ENCODE measurements at regions not wholly inside any gene's neighbourhood (a gene's known extent, or its start where the extent isn't known, plus 50 kb on each side); places are given as distances from the start of the nearest gene placed in this dataset.

DNA sequence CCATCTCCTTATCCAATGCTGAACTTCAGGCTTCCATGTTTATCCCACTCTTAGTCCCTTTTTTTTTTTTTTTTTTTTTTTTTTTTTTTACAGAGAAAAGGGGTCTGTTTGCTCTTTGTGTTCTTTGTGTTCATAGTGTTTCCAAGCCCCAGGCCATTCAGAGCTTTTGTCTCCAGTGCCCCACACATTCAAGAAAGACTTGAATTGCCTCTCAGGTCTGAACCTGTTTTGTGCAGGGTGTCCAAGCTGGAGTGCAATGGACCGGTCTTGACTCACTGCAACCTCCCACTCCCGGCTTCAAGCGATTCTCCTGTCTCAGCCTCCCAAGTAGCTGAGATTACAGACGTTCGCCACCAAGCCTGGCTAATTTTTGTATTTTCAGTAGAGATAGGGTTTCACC, 191.2 kb downstream of the PALM2AKAP2 start:
- TF ChIP-seq, protein P1, sequence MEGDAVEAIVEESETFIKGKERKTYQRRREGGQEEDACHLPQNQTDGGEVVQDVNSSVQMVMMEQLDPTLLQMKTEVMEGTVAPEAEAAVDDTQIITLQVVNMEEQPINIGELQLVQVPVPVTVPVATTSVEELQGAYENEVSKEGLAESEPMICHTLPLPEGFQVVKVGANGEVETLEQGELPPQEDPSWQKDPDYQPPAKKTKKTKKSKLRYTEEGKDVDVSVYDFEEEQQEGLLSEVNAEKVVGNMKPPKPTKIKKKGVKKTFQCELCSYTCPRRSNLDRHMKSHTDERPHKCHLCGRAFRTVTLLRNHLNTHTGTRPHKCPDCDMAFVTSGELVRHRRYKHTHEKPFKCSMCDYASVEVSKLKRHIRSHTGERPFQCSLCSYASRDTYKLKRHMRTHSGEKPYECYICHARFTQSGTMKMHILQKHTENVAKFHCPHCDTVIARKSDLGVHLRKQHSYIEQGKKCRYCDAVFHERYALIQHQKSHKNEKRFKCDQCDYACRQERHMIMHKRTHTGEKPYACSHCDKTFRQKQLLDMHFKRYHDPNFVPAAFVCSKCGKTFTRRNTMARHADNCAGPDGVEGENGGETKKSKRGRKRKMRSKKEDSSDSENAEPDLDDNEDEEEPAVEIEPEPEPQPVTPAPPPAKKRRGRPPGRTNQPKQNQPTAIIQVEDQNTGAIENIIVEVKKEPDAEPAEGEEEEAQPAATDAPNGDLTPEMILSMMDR (IDR thresholded peaks at IDR 0.05; ENCODE audit: insufficient read depth, low read length, poor library complexity, severe bottlenecking), result no peak
- Histone ChIP-seq H3K27me3 (ENCODE audit: control insufficient read depth, insufficient read depth, low read length) (no peaks in the 10 kb centered on the region), H3K4me3 (ENCODE audit: low read depth, low read length) (no peak overlapping the region), H3K36me3 (ENCODE audit: control insufficient read depth, insufficient read depth, low read length) (no peaks in the 10 kb centered on the region)
- DNase-seq (ENCODE audit: low read depth), result no peak

DNA sequence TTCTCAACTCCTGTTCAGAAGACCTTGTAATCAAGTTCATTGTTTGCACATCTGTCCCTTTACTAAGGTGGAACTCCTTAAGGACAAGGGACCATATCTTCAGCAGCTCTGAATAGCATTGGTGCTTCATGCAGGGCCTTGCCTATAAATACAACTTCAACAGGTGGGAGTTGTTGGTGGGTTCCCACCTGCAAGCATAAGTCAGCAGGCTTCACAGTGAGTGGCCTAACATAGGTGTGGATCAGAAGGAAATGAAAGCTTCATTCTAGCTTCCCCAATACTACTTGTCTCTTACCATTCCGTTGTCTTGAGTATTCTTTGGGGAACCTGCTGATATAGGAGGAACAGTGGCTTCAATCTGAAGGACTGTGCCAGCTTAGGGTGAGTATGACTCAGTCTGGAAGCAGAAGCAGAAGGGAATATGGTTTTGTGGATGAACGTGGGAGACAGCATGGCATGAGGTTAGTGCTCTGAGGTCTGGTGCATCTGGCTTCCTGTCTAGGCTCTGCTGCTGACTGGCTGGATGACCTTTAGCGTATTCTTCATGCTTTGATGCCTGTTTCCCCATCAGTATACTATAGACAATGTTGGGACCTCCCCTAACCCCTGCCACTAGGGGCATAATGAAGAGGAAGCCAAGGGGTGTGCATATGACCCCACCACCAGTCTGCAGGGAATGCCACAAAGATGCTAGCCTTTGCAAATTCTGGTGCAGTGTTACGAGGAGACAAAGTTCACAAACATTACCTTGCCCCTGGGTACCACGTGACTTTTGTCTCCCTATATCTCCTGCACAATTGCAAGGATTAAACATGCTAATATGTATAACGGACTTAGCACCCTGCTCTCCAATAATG, 192.3 kb downstream of the PALM2AKAP2 start:
- Histone ChIP-seq H3K36me3 (ENCODE audit: control insufficient read depth, insufficient read depth, low read length) (no peaks in the 10 kb centered on the region), H3K27me3 (ENCODE audit: control insufficient read depth, insufficient read depth, low read length) (no peaks in the 10 kb centered on the region), H3K4me3 (ENCODE audit: low read depth, low read length) (no peak overlapping the region)
- DNase-seq (ENCODE audit: low read depth), result no peak
- TF ChIP-seq, protein P1 (IDR thresholded peaks at IDR 0.05; ENCODE audit: insufficient read depth, low read length, poor library complexity, severe bottlenecking), result peak; percentile 7

DNA sequence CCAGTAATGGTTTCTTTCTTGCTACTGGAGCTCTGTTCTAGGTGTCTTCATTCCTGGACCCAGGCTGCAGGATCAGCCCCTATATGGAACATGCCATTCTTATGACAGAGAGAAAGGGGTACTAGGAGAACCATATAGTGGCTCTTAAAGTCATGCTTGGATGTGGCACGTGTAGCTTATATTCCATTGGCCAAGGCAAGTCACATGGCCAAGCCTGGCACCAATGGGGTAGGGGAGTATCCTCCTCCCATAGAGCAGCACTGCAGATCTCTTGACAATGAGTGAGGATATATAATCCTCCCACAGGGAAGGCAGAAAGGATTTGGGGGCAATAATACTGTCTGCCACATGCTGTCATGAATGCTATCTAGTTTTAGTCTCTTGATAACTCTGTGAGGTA, 193.3 kb downstream of the PALM2AKAP2 start:
- TF ChIP-seq, protein P1 (IDR thresholded peaks at IDR 0.05; ENCODE audit: insufficient read depth, low read length, poor library complexity, severe bottlenecking), result no peak
- no peak overlapping the region for H3K4me3 ChIP-seq (ENCODE audit: low read depth, low read length)
- DNase-seq (ENCODE audit: low read depth), result no peak

DNA sequence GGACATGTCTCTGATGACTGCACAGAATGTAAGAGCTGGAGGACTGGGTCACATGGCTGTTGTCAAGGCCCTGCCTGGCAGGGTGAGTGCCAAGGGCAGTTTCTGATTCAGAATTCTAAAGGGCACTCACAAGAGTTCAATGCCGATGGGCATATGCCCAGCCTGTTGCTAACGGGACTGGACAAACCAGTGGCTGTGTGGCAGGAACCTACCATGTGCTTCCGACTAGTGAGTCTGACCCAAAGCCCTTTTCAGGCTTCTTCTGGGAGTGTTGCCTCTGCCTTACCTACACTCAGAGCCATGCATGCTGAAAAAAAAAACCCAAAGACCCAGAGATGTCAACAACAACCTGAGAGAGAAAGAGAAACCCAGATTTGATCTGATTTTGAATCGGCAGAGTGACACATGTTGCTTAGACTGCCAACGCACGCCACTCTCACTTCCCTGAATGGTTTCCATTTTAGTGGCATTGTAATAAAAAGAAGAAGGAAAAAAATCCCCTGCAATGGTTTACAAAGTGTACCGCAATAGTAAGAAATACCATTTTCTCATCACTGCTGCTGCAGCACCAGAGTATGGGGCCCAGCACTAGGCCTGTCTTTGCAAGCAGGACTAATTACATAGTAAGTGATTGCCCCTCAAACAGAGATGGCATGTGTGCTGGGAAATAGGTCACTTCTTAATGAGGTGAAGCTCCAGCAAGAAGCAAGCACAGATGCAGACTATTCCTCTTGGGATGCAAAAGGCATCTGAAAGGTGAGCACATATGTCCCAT, 194.3 kb downstream of the PALM2AKAP2 start:
- no peaks in the 10 kb centered on the region for H3K36me3 ChIP-seq (ENCODE audit: control insufficient read depth, insufficient read depth, low read length)
- no peaks in the 10 kb centered on the region for H3K27me3 ChIP-seq (ENCODE audit: control insufficient read depth, insufficient read depth, low read length)
- DNase-seq (ENCODE audit: low read depth), result no peak
- TF ChIP-seq, protein P1 (IDR thresholded peaks at IDR 0.05; ENCODE audit: insufficient read depth, low read length, poor library complexity, severe bottlenecking), result no peak
- no peak overlapping the region for H3K4me3 ChIP-seq (ENCODE audit: low read depth, low read length)

More for the DNA sequence above, 193.3 kb downstream of the PALM2AKAP2 start:
- H3K27me3 ChIP-seq (ENCODE audit: control insufficient read depth, insufficient read depth, low read length), result no peaks in the 10 kb centered on the region
- H3K36me3 ChIP-seq (ENCODE audit: control insufficient read depth, insufficient read depth, low read length), result no peaks in the 10 kb centered on the region

DNA sequence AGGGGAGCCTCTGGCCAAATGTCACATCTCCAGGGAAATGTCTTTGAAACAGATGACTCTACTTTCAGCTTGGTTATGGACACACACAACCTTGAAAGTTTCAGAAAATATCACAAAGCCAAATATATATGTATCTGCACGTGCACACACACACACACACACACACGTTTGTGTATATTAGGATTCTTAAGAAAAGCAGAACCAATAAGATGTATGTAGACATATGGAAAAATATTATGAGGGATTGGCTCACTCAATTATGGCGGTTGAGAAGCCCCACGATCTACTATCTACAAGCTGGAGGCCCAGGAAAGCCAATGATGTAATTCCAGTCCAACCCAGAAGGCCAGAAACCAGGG, 194.9 kb downstream of the PALM2AKAP2 start:
- no peak overlapping the region for H3K4me3 ChIP-seq (ENCODE audit: low read depth, low read length)
- TF ChIP-seq, protein P1 (IDR thresholded peaks at IDR 0.05; ENCODE audit: insufficient read depth, low read length, poor library complexity, severe bottlenecking), result no peak
- no peaks in the 10 kb centered on the region for H3K27me3 ChIP-seq (ENCODE audit: control insufficient read depth, insufficient read depth, low read length)
- H3K36me3 ChIP-seq (ENCODE audit: control insufficient read depth, insufficient read depth, low read length), result no peaks in the 10 kb centered on the region
- no peak for DNase-seq (ENCODE audit: low read depth)
